ENCODE measurements at regions not wholly inside any gene's neighbourhood (a gene's known extent, or its start where the extent isn't known, plus 50 kb on each side); places are given as distances from the start of the nearest gene placed in this dataset.

DNA sequence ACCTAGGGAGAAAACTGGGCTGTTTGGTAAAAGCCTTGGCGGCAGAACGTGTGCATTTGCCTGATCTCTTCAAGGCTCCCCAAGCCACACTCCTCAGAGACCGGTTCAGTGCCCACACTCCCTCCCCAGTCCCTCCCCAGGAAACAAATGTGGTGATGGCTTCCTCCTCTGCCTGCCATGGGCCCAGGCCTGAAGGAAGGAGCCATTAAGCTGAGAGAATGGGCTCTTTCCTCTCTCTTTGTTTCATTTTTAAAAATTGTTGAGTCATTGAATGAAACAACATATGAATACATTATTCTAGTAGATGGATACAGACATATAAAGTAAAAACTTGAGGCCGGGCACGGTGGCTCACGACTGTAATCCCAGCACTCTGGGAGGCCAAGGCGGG is 50.6 kb upstream of the YWHAQ start:
- DNase-seq = peak; percentile 41

DNA sequence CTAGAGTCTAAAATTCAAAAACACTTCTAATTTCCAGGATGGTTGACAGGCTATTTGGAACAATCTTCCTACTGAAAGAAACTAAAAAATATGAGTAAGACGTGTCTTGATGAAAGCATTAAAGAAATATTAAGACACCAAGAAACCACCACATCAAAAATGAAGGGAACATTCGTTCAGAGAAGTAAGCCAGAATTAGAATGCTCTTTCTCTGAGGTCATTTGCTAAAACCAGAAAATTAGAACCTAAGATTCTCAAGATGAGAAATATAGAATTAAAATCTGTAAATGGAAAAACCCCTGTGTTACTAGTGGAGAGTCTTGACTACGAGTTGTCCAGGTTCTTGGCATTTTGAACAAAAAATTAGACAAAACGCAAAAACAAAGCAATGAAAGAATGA is 54.8 kb upstream of the YWHAQ start:
- no peak for DNase-seq

DNA sequence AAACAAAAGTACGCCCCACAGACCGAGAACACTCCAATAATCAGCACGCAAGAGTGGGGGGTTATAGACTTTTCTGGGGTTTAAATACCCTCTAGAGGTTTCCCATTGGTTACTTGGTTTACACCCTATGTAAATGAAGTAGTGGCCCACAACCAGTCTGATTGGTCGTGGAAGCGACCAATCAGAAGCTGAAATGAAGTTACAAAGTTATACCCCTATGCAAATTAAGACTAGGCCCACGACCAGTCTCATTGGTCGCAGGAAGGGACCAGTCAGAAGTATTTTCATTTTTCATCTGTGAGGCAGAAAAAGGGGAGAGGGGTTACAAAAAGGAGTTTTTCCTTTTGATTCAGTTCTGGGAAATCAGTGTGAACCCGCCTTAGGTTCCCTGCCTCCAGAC is 55.3 kb upstream of the YWHAQ start:
- no peak for DNase-seq

DNA sequence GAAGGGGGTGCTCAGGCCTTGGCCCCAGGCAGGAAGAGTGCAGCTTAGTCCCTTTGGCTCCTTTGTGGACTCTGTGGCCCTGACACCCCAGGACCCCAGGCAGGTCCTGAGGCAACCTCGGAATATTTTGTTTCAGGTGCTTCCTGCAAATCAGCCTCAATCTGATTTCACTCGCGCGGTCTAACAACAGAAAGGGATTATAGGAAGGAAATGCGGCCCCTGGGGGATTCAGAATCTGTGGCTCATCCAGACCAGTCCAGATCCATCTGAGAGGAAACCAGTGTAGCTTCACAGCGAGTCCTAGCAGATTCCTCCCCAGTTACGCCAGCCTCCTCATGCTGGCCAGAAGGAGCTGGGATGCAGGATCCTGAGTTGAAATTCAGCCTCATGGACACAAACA is 59.5 kb upstream of the YWHAQ start:
- DNase-seq = no peak

DNA sequence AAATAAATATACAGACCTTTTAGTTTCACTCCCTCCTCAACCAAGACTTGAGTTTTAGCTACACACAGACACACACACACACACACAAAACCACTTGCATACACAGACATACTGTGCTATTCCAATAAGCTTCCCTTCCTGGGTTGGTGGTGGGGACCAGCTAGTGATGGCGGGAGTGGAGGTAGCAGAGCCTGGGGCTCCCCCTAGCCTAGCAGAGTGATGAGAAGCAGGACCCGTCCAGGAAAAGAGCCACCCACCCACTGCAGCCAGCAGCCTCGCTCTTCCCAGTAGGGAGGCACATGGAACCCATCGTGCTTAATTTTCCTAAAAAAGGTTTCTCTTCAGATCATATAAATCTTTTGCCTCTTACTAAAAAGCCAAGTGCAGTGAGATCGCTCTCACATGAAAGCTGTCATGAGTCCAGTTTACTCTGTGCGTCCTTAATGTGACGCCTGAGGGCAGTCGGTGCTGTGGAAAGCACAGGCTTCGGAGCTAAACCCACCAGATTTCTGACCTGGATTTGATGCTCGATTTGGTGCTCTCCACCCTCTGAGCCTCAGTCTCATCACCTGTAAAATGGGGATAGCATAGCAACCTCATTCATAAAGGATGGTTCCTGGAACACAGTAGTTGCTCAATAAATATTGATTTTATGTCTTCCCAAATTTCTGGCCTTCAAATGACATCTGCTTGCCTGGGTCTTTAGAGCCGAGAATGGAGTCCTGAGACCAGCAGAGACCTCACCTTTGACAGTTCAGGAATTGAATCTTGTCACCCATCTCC is 60.1 kb upstream of the YWHAQ start:
- DNase-seq = no peak

DNA sequence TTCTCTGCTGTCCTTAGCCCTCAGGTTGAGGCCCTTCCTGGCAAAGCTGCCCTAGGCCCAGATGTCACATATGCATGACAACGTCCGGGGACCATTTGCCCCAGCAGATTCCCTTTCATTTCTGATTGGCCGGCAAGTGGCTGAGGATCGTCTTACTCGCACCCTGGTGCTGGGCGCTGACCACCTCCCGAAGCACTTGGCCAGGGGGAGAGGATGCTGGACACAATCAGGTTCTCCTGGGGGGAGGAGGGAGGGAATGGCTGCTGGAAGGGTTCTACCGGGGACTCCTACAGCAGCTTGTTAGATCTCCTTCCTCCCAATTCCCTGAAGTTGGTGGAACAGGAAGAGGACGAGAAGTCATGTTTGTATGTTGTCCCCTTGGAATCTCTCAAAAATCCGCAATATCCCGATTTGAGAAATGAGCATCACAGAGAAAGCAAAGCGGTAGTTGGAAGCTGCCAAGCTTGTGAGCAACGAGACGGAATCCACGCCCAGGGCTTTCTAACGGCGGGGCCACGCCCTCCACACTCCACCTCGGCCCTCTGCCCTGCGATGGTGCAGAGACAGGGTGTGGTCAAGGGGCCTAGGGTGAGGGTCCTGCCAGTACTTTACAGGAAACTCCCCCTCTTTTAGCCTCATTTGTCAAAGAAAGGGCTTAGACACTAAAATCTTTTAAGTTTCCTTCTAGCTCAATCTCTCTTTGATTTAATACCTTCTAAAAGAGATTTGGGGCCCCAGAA is 61.8 kb upstream of the YWHAQ start:
- no peak for DNase-seq

DNA sequence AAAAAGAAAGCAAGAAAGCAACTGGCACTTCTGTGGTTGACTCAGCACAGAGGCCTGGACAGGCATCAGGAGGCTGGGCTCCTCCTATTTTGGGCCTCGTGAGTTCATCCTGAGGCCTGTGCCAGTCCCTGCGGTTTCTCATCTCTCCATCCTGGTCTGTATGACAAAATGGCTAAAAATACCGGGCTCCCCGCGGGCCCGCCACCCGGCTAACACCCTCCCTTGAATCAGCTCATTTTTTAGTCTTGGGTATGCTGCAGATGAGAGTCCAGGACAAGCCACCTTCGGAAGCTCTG is 62.3 kb upstream of the YWHAQ start:
- peak; percentile 70 for DNase-seq

DNA sequence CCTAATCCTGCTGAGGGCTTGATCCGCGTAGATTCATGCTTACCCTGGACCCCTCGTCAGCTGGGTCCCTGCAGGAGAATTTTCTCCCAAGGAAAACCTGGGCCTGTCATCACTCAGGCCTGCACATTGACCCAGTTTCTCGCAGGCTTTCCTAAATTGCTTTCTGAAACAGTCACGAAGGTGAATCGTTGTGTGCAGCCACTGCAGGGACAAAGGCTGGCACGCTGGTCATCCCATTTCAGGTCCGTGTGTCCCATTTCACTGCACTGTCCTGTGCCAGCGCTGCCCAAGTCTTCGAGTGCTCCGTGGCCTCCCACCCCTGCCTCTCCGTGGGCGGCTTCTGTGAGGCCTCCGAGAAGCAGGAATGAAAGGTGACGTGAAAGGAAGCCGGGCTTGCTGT is 62.8 kb upstream of the YWHAQ start:
- no peak for DNase-seq

DNA sequence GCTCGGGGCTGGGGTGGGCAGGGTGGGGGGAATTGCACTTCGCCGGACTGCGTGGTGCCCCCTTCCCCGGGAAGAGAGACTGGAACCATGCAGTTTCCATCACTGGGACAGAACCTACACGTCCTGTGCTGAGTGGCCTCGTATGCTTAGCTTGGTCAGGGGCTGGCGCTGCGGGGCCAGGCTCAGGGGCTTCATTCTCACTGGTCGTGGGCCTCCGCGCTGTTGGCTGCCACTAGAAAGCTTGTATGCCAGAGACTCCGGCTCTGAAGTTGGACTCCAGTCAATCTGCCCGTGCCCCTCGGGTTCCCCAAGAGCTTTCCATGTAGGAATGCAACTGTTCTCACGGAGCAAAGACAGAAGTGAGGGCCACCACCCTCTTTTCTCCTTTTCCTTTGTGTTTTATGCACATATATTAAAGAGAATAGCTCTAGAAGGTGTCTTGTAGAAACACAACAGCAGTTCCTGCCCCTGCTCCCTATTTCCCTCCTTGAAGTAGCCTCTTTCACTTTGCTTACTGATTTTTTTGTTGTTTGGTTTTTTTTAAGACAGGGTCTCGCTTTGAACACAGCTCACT is 64.0 kb upstream of the YWHAQ start:
- DNase-seq = no peak

DNA sequence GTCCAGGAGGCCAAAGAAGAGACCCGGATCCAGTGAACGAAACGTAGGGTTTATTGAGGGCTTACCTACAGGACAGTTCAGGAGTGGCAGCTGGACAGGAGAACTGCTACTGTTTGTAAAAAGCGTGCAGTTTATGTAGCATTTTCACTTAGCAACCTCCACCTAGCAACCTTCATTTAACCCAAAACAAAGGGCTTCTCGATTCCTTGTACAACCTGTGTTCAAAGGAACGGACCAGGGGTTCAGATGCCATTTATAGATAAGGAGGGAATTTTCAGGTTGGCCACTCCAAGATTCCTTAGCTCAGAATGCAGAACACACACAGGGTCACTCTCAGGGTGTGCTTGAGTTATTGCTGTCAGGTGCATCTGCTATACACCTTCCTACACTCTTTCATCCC is 65.1 kb upstream of the YWHAQ start:
- DNase-seq = no peak

DNA sequence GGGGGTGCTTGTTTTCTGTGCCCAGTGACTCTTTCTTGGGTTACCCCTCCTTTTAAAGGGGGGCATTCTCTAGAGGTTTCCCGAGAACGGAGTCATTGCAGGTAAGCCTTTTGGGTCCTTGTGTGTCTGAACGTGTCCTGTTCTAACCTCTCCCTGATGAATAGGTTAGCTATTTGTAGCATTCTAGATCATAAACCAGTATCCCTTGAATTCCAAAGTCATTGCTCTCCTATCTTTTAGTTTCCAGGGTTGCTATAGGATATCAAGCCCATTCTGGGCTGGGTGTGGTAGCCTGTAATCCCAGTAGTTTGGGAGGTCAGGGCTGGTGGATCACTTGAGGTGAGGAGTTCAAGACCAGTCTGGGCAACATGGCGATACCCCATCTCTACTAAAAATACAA is 65.9 kb upstream of the YWHAQ start:
- DNase-seq = no peak

DNA sequence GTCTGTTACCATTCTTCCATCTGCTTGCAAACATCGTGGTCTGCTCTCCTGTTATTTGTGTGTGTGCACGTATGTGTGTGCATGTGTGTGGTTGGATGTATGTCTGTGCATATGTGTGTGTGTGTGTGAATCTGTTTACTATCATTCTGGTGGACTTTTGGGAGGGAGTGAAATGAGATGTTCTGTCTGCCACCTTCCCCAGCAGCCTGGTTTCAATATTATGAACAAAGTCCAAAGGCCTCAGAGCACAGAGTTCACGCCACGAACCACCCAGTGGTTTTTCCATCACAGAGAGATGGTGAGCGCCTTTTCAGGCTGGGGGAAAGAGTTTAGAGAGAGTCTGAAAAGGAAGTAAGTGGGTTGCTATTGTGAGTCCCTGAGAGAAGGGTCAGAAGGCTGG is 67.1 kb upstream of the YWHAQ start:
- DNase-seq = no peak

DNA sequence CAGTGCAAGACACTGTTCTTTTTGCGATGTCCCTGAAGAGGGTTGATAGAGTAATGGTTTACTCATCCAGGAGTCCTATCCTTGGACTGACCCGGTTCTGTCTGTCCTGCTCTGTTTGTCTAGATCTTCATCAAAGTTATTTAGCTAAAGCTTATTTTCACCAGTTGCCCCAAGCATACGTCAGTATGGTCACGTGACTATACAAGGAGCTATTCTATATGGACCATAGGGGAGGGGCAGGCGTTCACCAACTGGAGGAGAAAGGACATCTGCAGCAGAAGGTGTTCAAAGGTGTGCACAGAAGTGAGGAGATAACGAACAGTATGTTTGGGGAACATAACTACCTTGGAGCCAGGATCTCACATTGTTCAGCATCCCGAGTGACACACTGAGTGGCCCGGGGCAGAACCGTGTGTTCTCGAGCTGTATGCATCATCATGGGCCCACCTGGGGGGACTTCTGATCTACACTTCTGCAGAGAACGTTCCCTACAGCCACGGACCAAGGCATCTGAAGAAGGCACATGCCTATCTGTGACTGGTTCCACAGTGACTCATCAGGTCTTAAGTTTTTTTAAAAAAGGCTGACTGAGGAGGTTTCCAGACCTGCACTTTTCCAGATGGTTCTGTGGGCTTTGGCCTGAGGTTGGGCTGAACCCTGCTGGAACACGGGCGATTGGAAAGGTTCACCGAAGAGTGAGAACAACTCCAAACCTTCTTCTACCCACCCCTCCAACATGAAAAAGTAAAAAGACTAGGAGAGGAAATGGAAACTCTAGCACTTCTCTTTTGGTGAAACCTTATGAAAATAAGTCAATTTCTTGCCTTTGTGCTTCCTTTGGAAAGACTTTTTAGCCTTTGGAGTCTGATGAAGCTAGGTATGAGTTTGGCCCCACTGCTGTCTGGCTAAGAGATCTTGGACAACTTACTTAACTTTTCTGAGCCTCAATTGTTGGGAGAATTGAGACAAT is 68.6 kb upstream of the YWHAQ start:
- peak; percentile 66 for DNase-seq

DNA sequence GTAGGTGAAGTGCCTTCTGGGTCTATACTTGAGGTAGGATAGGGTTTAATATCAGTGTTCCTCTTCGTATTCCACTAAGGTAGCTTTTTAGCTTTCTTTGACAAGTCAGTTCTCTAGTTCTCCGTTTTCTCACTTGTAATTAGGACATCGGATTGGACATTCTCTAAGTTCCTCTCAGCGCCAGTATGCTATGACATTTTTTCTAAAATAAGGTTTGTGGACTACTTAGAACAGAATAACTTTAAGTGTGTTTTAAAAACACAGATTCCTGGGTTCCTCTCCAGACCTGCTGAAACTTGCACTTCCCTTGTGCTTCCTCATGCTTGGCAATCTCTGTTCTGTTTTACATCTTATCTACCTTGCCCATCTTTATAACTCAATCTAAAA is 69.3 kb upstream of the YWHAQ start:
- no peak for DNase-seq

DNA sequence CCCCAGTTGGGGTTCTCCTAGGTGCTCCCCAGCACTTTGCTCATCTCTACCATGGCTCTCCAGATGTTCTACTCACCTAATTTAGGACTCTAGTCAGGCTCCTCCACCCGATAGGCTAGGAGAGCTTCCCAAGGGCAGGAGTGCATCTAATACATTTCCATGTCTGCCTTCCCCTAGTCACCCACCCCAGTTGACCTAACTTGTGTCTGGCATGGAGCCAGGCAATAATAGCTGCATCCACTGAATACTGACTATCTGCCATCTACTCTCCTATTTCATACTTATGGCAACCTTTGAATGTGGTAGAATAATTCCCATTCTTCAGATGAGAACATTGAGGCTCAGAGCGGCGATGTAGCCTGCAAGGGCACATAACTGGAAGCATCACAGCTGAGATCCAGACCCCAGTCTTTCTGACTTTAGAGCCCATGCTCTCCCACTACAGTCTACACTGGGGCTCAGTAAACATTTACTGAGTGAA is 71.8 kb upstream of the YWHAQ start:
- no peak for DNase-seq

DNA sequence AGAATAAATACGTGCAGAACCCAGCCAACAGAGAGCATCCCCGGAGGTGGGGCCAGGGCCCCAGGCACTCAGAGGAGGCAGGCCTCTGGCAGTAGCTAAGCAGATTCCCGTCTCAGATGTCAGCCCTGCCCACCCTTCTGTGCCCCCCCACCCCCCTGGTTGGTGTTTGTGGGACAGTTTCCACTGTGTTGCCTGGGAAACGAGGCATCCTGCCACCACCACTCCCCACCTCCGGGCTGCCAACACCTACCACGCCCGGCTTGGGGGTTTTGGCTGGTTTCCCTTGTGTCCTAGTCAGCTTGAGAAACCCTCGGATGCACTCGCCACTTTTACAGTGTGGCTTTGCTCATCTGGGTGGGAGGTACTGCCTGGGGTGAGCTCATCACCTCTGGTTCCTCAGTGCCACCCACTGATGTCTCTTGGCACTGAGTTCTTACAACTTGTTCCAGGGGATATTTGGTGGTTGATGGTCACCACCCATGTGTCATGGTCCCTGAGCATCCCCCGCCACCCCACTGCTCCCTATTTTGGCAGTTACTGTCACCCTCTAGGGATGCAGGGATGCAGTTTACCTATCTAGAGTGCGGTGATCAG is 72.4 kb upstream of the YWHAQ start:
- DNase-seq = peak; percentile 89

DNA sequence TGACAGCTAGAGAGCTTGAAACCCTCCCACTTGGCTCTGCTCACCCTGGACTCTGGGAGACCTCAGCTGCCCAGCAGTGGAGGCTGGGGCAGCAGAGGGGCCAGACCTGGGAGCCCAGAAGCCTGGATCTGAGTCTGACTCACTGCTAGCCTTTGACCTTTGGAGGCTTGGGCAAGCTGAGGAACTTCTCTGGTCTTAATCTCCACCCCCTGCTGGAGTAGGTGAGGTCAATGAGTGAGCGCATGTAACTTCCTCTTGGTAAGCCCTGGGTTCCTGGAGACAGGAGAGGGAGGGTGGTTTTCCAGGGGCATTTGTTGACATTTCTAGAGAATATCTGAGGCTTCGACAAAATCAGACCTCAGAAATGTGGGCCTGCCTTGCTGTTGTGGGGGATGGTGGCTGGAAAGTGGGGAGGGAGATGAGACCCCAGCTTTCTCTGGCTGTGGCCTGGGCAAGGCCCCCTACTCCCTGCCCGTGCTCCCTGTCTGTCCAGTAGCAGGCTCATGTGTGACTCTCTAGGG is 73.0 kb upstream of the YWHAQ start:
- peak; percentile 92 for DNase-seq

DNA sequence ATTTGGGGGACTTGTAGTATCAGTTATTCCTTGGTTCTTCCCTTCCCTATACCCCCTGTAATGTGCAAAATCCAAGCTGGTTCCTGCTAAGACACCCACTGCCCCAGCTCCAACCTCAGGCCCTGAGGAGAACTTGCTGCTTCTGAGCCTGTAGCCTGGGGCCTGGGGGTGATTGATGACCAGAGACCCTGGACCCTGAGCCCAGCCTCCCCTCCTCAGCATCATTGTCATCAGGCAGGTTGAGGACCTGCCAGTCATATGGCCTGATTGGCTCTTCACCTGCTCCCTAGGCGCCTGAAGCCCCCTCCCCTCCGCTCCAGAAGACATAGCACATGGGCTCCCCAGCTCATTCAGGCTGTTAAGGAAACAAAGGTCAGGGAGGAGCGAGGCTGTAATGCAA is 73.8 kb upstream of the YWHAQ start:
- DNase-seq = no peak

DNA sequence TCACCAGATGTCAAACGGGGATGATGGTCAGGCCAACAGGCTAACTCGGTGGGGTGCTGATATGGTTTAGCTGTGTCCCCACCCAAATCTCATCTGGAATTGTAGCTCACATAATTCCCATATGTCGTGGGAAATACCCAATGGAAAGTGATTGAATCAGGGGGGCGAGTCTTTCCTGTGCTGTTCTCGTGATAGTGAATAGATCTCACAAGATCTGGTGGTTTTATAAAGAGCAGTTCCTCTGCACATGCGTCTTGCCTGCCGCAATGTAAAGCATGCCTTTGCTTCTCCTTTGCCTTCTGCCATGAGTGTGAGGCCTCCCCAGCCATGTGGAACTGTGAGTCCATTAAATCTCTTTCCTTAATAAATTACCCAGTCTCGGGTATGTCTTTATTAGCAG is 74.4 kb upstream of the YWHAQ start:
- DNase-seq = peak; percentile 37

DNA sequence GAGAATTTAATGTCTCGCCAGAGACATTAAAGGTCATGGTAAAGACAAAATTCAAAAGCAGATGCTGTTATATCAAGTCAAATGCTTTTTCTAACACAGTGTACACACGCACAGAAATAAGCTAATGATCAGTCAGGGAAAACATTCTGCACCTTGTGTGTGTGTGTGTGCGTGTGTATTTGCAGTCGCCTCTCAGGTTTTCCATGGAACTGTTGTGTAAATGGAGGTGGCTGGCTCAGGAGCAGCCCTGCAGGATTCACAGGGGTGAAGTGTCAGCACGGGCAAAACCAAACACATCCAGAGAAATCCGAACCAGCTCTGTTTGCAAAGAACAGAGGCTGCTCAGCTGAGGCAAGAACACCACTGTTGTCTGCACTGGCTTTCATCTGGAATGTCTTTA is 76.2 kb upstream of the YWHAQ start:
- no peak for DNase-seq

DNA sequence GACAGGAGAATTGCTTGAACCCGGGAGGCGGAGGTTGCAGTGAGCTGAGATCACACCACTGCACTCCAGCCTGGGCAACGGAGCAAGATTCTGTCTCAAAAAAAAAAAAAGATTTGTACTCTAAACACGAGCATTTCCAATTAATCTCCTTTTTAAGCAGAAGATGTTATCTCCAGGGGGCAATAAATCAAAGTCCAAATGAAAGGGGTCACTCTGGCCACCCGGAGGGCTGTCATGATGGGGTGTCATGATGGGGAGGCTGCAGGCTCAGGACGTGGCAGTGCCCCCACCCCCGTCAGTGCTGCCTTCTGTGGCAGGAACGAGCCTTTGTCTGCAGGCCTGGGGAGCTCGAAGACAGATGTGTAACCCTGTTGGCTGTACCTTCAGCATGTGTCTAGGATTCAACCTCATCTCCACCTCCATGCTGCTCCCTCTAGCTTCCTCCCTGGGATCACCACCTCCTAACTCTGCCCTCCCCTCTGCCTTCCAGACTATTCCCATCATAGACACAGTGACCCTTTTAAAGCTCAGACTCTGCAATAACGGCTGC is 76.9 kb upstream of the YWHAQ start:
- DNase-seq = no peak
